ENCODE measurements at regions not wholly inside any gene's neighbourhood (a gene's known extent, or its start where the extent isn't known, plus 50 kb on each side); places are given as distances from the start of the nearest gene placed in this dataset.

DNA sequence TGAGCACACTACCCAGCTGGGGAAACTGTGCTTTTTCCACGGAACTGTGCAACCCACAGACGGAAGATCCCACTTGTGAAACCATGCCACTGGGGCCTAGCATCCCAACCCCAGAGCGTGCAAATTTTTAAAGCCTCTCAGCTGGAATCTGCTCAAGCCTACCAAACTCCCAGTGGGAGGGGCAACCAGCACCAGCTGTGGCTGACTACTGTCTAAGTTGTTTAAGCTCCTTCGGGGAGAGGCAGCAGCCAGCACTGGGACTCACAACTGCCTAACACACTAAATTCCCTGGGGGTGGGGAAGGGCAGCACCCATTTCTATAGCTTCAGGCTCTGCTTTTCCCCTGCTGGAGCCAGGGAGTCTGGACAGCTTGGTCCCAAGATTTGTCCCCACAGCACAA, 287.6 kb upstream of the MSX2 start:
- Histone ChIP-seq H3K27ac (ENCODE audit: low read length) (no peak overlapping the region), H3K9me3 (replicated peaks; ENCODE audit: control insufficient read depth, low read depth, low read length) (no peaks in the 10 kb centered on the region), H3K36me3 (ENCODE audit: control insufficient read depth, insufficient read depth, low read length) (no peaks in the 10 kb centered on the region), H3K27me3 (ENCODE audit: control insufficient read depth, insufficient read depth, low read length) (no peaks in the 10 kb centered on the region), H3K4me3 (ENCODE audit: low read length) (no peak overlapping the region), H3K4me1 (ENCODE audit: control insufficient read depth, insufficient read depth, low read length) (peaks cover 8% of the 10 kb centered on the region)
- WGBS (ENCODE audit: insufficient coverage), result 53% methylated on average over 4 of the region's 4 CpGs
- DNase-seq, result peak; percentile 52

DNA sequence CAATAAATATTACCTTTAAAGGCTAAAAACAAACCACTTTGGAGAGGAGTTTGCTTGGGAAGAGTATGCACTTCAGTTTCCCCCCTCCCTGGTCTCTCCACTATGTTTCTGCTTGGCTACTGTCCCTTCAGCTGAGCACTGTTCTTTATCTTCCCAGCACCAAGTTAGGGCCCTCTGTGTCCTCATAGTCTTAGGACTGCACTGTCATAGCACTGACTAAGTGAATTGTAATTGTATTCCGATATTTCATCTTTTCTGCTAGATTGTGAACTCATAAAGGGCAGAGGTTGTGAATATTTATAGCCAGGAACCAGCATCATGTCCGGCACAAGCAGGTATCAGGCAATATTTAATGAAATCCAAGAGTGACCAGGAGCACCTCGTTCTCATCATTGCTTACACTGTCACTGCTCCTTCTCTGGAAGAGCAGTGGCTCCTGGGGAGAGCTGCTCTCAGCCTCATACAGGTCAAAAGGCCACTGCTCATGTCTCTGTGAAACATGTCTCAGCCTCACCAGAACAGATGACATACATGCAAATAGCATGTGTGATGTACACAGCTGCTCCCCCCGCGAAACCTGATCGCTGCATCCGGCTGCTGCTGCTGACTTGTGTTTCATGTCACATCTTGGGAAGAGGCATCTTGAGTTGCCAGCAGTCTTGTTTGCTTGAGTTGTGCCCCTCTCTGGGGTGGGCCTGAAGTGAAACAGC, 279.7 kb upstream of the MSX2 start:
- Histone ChIP-seq H3K36me3 (ENCODE audit: control insufficient read depth, insufficient read depth, low read length) (no peaks in the 10 kb centered on the region), H3K9me3 (replicated peaks; ENCODE audit: control insufficient read depth, low read depth, low read length) (no peaks in the 10 kb centered on the region), H3K27ac (ENCODE audit: low read length) (no peak overlapping the region), H3K4me3 (ENCODE audit: low read length) (no peak overlapping the region), H3K4me1 (ENCODE audit: control insufficient read depth, insufficient read depth, low read length) (peaks cover 12% of the 10 kb centered on the region), H3K27me3 (ENCODE audit: control insufficient read depth, insufficient read depth, low read length) (no peaks in the 10 kb centered on the region)
- WGBS (ENCODE audit: insufficient coverage), result 11% methylated on average over 3 of the region's 7 CpGs
- DNase-seq, result peak; percentile 36

- H3K4me3 ChIP-seq (ENCODE audit: low read length), result no peak overlapping the region
- DNase-seq, result no peak
- no peaks in the 10 kb centered on the region for H3K9me3 ChIP-seq (replicated peaks; ENCODE audit: control insufficient read depth, low read depth, low read length)
- no peak overlapping the region for H3K27ac ChIP-seq (ENCODE audit: low read length)
- H3K36me3 ChIP-seq (ENCODE audit: control insufficient read depth, insufficient read depth, low read length), result no peaks in the 10 kb centered on the region
- WGBS (ENCODE audit: insufficient coverage), result 20% methylated on average over 1 of the region's 6 CpGs
- H3K4me1 ChIP-seq (ENCODE audit: control insufficient read depth, insufficient read depth, low read length), result peaks cover 12% of the 10 kb centered on the region
- H3K27me3 ChIP-seq (ENCODE audit: control insufficient read depth, insufficient read depth, low read length), result no peaks in the 10 kb centered on the region
Observed at GRCh38 chr5:174446446-174446845, 277.9 kb upstream of the MSX2 start.

DNA sequence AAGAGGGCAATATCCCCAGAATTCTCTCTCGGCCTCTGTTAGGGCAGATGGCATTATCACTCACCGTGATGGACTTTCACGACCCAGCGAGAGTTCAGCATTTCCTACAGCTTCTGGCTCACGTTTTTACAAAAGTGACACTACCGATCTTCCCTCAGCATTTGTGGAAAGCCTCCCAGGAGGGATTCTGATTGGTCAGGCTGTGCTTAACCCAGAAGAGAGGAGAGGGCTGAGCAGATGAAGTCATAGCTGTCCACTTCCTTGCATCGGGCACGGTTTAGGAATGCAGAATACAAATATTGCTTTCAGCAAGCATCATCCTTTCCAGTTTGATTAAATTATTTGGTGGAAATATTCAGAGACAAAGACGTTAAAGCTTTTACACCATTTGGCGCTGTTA, 277.4 kb upstream of the MSX2 start:
- no peaks in the 10 kb centered on the region for H3K27me3 ChIP-seq (ENCODE audit: control insufficient read depth, insufficient read depth, low read length)
- H3K4me1 ChIP-seq (ENCODE audit: control insufficient read depth, insufficient read depth, low read length), result peaks cover 12% of the 10 kb centered on the region
- H3K4me3 ChIP-seq (ENCODE audit: low read length), result no peak overlapping the region
- H3K9me3 ChIP-seq (replicated peaks; ENCODE audit: control insufficient read depth, low read depth, low read length), result no peaks in the 10 kb centered on the region
- H3K36me3 ChIP-seq (ENCODE audit: control insufficient read depth, insufficient read depth, low read length), result no peaks in the 10 kb centered on the region
- no peak for DNase-seq
- no peak overlapping the region for H3K27ac ChIP-seq (ENCODE audit: low read length)
- 75% methylated on average over 4 of the region's 10 CpGs for WGBS (ENCODE audit: insufficient coverage)

DNA sequence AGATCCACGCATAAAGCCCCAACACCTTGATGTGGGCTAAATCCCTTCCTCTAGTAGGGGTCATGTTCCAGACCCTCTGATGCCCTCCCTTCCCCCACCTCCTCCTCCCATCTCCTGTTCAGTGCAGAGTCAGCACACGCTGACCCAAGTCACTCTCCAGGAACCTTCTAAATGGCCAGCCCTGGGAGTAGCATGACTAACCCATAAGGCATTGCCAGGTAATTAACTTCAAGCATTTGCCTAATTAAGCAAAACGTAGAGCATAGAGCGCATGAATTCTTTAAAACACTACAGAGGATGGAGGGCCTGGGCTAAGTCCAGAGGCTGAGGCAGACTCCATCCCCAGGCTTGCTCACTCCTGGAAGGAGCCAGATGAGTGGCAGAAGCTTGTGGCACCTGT, 276.3 kb upstream of the MSX2 start:
- no peaks in the 10 kb centered on the region for H3K9me3 ChIP-seq (replicated peaks; ENCODE audit: control insufficient read depth, low read depth, low read length)
- no peaks in the 10 kb centered on the region for H3K36me3 ChIP-seq (ENCODE audit: control insufficient read depth, insufficient read depth, low read length)
- no peak overlapping the region for H3K27ac ChIP-seq (ENCODE audit: low read length)
- peaks cover 12% of the 10 kb centered on the region for H3K4me1 ChIP-seq (ENCODE audit: control insufficient read depth, insufficient read depth, low read length)
- no peak overlapping the region for H3K4me3 ChIP-seq (ENCODE audit: low read length)
- H3K27me3 ChIP-seq (ENCODE audit: control insufficient read depth, insufficient read depth, low read length), result no peaks in the 10 kb centered on the region
- no peak for DNase-seq
- WGBS (ENCODE audit: insufficient coverage), result 72% methylated on average over 4 of the region's 4 CpGs

GRCh38 chr5:174448662-174449061, 275.7 kb upstream of the MSX2 start:
- Histone ChIP-seq H3K4me3 (ENCODE audit: low read length) (no peak overlapping the region), H3K36me3 (ENCODE audit: control insufficient read depth, insufficient read depth, low read length) (no peaks in the 10 kb centered on the region), H3K27me3 (ENCODE audit: control insufficient read depth, insufficient read depth, low read length) (no peaks in the 10 kb centered on the region), H3K4me1 (ENCODE audit: control insufficient read depth, insufficient read depth, low read length) (peaks cover 12% of the 10 kb centered on the region), H3K9me3 (replicated peaks; ENCODE audit: control insufficient read depth, low read depth, low read length) (no peaks in the 10 kb centered on the region), H3K27ac (ENCODE audit: low read length) (no peak overlapping the region)
- DNase-seq, result peak; percentile 18

DNA sequence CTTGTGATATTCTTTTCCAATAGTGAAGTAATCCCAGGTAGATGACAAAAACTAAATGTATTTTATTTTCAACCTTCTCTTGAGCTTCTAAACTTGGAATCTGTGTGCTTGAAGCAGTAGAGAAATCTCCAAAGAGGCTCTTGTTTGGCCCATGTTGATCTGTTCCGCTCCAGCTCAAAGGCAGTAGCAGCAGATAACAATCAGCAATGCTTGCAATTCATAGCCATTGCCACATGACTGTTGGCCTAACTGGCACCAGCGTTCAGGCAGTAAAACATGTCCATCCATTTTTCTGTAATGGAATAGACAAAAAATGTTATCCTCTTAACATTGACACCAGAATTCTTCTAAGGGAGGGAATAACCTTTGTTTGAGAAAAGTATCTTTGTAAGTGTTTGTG, 270.7 kb upstream of the MSX2 start:
- WGBS (ENCODE audit: insufficient coverage), result no CpG with 5 or more reads among the region's 2 CpGs

DNA sequence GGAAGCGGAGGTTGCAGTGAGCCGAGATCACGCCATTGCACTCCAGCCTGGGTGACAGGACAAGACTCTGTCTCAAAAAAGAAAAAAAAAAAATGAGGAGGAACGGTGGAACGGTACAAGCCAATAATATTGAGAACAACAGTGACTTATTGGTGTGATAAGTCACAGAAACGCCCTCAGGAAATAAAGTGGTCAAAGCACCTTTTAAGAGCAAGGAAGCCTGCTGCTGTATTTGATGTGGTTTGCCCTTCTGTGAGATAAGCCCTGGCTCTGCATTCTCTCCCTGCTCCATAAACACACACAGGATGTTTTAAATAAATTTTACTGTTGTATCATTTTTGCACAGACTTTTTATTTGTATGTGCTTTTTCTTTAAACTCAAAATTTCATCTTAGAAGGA, 269.9 kb upstream of the MSX2 start:
- Histone ChIP-seq H3K36me3 (ENCODE audit: control insufficient read depth, insufficient read depth, low read length) (no peaks in the 10 kb centered on the region), H3K27ac (ENCODE audit: low read length) (no peak overlapping the region), H3K9me3 (replicated peaks; ENCODE audit: control insufficient read depth, low read depth, low read length) (no peaks in the 10 kb centered on the region), H3K27me3 (ENCODE audit: control insufficient read depth, insufficient read depth, low read length) (no peaks in the 10 kb centered on the region), H3K4me1 (ENCODE audit: control insufficient read depth, insufficient read depth, low read length) (no peaks in the 10 kb centered on the region), H3K4me3 (ENCODE audit: low read length) (no peak overlapping the region)
- DNase-seq, result no peak
- 67% methylated on average over 5 of the region's 6 CpGs for WGBS (ENCODE audit: insufficient coverage)

More for the DNA sequence above, 270.7 kb upstream of the MSX2 start:
- Histone ChIP-seq H3K9me3 (replicated peaks; ENCODE audit: control insufficient read depth, low read depth, low read length) (no peaks in the 10 kb centered on the region), H3K27ac (ENCODE audit: low read length) (no peak overlapping the region), H3K27me3 (ENCODE audit: control insufficient read depth, insufficient read depth, low read length) (no peaks in the 10 kb centered on the region), H3K4me3 (ENCODE audit: low read length) (no peak overlapping the region), H3K4me1 (ENCODE audit: control insufficient read depth, insufficient read depth, low read length) (no peaks in the 10 kb centered on the region), H3K36me3 (ENCODE audit: control insufficient read depth, insufficient read depth, low read length) (no peaks in the 10 kb centered on the region)
- DNase-seq, result no peak

- Histone ChIP-seq H3K4me3 (ENCODE audit: low read length) (no peak overlapping the region), H3K36me3 (ENCODE audit: control insufficient read depth, insufficient read depth, low read length) (no peaks in the 10 kb centered on the region), H3K9me3 (replicated peaks; ENCODE audit: control insufficient read depth, low read depth, low read length) (no peaks in the 10 kb centered on the region), H3K27ac (ENCODE audit: low read length) (no peak overlapping the region), H3K27me3 (ENCODE audit: control insufficient read depth, insufficient read depth, low read length) (no peaks in the 10 kb centered on the region), H3K4me1 (ENCODE audit: control insufficient read depth, insufficient read depth, low read length) (no peaks in the 10 kb centered on the region)
- WGBS (ENCODE audit: insufficient coverage), result 80% methylated on average over 2 of the region's 3 CpGs
- no peak for DNase-seq
Observed at GRCh38 chr5:174454890-174455289, 269.5 kb upstream of the MSX2 start.

GRCh38 chr5:174455301-174455700, 269.1 kb upstream of the MSX2 start:
- Histone ChIP-seq H3K9me3 (replicated peaks; ENCODE audit: control insufficient read depth, low read depth, low read length) (no peaks in the 10 kb centered on the region), H3K4me1 (ENCODE audit: control insufficient read depth, insufficient read depth, low read length) (no peaks in the 10 kb centered on the region), H3K36me3 (ENCODE audit: control insufficient read depth, insufficient read depth, low read length) (no peaks in the 10 kb centered on the region), H3K27me3 (ENCODE audit: control insufficient read depth, insufficient read depth, low read length) (peaks cover 2% of the 10 kb centered on the region), H3K27ac (ENCODE audit: low read length) (no peak overlapping the region), H3K4me3 (ENCODE audit: low read length) (no peak overlapping the region)
- 95% methylated on average over 2 of the region's 4 CpGs for WGBS (ENCODE audit: insufficient coverage)
- no peak for DNase-seq

GRCh38 chr5:174457141-174457678, 267.2 kb upstream of the MSX2 start:
- 28% methylated on average over 4 of the region's 5 CpGs for WGBS (ENCODE audit: insufficient coverage)
- no peak overlapping the region for H3K27ac ChIP-seq (ENCODE audit: low read length)

More at GRCh38 chr5:174457141-174457678, 267.2 kb upstream of the MSX2 start:
- peaks cover 4% of the 10 kb centered on the region for H3K27me3 ChIP-seq (ENCODE audit: control insufficient read depth, insufficient read depth, low read length)
- H3K36me3 ChIP-seq (ENCODE audit: control insufficient read depth, insufficient read depth, low read length), result no peaks in the 10 kb centered on the region
- no peaks in the 10 kb centered on the region for H3K9me3 ChIP-seq (replicated peaks; ENCODE audit: control insufficient read depth, low read depth, low read length)
- H3K4me3 ChIP-seq (ENCODE audit: low read length), result no peak overlapping the region
- DNase-seq, result no peak
- no peaks in the 10 kb centered on the region for H3K4me1 ChIP-seq (ENCODE audit: control insufficient read depth, insufficient read depth, low read length)
